GM21786 (cell line): ENCODE measurements at regions not wholly inside any gene's neighbourhood (a gene's known extent, or its start where the extent isn't known, plus 50 kb on each side); places are given as distances from the start of the nearest gene placed in this dataset.
"Not testable (repeated sequence)": the region's sequence is repeated elsewhere in the genome, so short reads cannot be mapped to it uniquely, and the experiment has no call there.

Experiments
- ATAC-seq: cut with Tn5 transposase; IDR thresholded peaks from one replicate; pipeline ENCODE4 v1.9.1; 2021; ENCODE audit not compliant: unreplicated experiment

- no peak for ATAC-seq
Measured at GRCh38 chr10:109308971-109309370, 614.3 kb downstream of the XPNPEP1 start.

- not testable (repeated sequence) for ATAC-seq
Measured at GRCh38 chr10:109307102-109307501, 616.2 kb downstream of the XPNPEP1 start.

GRCh38 chr10:109306698-109307097, 616.6 kb downstream of the XPNPEP1 start:
- no peak for ATAC-seq

- ATAC-seq, result no peak
Measured at GRCh38 chr10:109287858-109288257, 635.5 kb downstream of the XPNPEP1 start.

GRCh38 chr10:109282510-109282909, 640.8 kb downstream of the XPNPEP1 start:
- no peak for ATAC-seq

- no peak for ATAC-seq
Measured at GRCh38 chr10:109281347-109281746, 642.0 kb downstream of the XPNPEP1 start.

- no peak for ATAC-seq
Measured at GRCh38 chr10:109280837-109281236, 642.5 kb downstream of the XPNPEP1 start.

GRCh38 chr10:109277456-109277855, 645.9 kb downstream of the XPNPEP1 start:
- no peak for ATAC-seq

GRCh38 chr10:109275960-109276359, 647.4 kb downstream of the XPNPEP1 start:
- no peak for ATAC-seq

GRCh38 chr10:109274681-109275080, 648.6 kb downstream of the XPNPEP1 start:
- no peak for ATAC-seq

GRCh38 chr10:109270173-109270572, 653.1 kb downstream of the XPNPEP1 start:
- ATAC-seq, result no peak

- ATAC-seq, result no peak
Measured at GRCh38 chr10:109264004-109264403, 659.3 kb downstream of the XPNPEP1 start.

GRCh38 chr10:109261231-109261630, 662.1 kb downstream of the XPNPEP1 start:
- no peak for ATAC-seq

- ATAC-seq, result no peak
Measured at GRCh38 chr10:109259293-109259692, 664.0 kb downstream of the XPNPEP1 start.

- no peak for ATAC-seq
Measured at GRCh38 chr10:109253306-109253705, 670.0 kb downstream of the XPNPEP1 start.

- ATAC-seq, result no peak
Measured at GRCh38 chr10:109250152-109250551, 673.2 kb downstream of the XPNPEP1 start.

GRCh38 chr10:109247814-109248213, 675.5 kb downstream of the XPNPEP1 start:
- ATAC-seq, result no peak

GRCh38 chr10:109245821-109246220, 677.5 kb downstream of the XPNPEP1 start:
- ATAC-seq, result no peak

GRCh38 chr10:109239371-109239770, 683.9 kb downstream of the XPNPEP1 start:
- no peak for ATAC-seq

GRCh38 chr10:109237682-109238081, 685.6 kb downstream of the XPNPEP1 start:
- ATAC-seq, result no peak

GRCh38 chr10:109237050-109237449, 686.3 kb downstream of the XPNPEP1 start:
- ATAC-seq, result no peak

GRCh38 chr10:109223533-109223932, 699.8 kb downstream of the XPNPEP1 start:
- not testable (repeated sequence) for ATAC-seq

GRCh38 chr10:109219935-109220605, 703.2 kb downstream of the XPNPEP1 start:
- no peak for ATAC-seq
